Activated T-cell treated with anti-CD3 and anti-CD28 coated beads for 48 hours (primary cell): ENCODE measurements at regions not wholly inside any gene's neighbourhood (a gene's known extent, or its start where the extent isn't known, plus 50 kb on each side); places are given as distances from the start of the nearest gene placed in this dataset.
A peak's percentile ranks its signal among the peaks of the same experiment; 100 is the strongest.
"Not testable (repeated sequence)": the region's sequence is repeated elsewhere in the genome, so short reads cannot be mapped to it uniquely, and the experiment has no call there.

Experiments
- DNase-seq: peaks from one replicate; pipeline ENCODE4 v3.0.0-alpha.2; 2020; ENCODE audit warnings: low read depth

DNA sequence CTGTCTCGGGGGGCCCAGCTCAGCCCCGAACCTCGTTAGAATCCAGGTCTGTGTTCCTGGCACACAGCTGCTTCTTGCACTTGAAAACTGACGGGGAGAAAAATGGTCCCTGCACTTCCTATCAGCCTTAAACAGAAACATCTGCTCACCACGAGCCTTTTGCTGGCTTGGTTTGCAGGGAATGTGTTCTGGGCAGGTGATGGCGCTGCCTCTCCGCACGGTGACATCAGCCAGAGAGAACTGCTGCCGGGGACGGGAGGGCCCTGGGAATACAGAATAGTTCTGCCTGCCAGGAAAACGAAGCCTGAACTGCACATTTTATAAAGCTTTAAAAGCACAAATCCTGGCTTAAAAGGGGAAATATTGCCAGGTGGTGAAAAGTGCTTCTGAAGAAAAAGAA lies 622.5 kb downstream of the TYW1 start:
- no peak for DNase-seq

DNA sequence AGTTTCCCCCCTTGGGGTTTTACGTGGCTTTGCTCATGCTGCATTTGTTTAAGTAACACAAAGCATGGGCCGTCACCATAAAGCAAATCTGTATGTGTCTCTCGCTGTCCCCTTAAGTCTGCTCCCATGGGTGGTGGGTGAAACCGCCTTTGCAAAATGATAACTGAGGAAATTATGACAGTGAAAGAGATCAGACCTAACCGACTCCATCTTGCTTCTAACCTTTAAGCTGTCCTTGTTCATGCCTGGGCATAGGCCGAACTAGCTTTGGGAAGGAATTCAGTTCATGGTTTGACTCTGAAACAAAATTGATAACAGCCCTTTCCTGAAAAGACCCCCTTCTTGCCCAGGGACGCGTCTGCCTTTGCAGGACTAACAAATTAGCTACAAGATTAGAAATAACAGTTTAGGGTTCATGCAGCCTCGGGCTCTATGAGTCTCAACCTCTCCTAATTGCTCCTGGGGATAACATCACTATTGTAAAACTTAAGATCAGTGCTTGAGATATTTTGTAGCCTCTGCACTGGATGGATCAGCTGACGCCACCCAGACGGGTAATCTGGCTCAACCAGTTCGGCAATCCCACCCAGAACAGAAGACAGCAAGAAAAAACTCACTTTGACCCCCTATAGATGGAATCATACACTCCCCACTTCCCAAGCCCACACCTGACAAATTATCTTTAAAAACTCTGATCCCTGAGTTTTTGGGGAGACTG lies 623.7 kb downstream of the TYW1 start:
- DNase-seq: no peak

DNA sequence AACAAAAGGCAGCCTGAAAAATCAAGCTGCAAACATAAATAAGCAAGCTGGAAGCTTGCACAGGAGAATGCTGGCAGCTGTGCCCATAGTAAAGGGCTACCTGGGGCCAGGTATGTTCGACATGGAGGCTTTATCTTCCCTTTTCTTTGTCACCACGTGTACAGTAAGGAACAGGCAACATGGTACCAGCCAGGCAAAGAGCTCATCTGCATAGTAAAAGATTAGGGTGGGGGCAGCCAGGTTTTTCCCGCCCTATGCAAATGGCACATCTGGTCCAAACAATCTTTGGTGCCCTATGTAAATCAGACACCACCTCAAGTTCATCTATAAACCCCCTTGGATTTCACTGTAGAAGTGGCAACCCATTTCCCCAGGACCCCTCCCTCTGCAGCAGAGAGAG lies 625.1 kb downstream of the TYW1 start:
- DNase-seq: no peak

DNA sequence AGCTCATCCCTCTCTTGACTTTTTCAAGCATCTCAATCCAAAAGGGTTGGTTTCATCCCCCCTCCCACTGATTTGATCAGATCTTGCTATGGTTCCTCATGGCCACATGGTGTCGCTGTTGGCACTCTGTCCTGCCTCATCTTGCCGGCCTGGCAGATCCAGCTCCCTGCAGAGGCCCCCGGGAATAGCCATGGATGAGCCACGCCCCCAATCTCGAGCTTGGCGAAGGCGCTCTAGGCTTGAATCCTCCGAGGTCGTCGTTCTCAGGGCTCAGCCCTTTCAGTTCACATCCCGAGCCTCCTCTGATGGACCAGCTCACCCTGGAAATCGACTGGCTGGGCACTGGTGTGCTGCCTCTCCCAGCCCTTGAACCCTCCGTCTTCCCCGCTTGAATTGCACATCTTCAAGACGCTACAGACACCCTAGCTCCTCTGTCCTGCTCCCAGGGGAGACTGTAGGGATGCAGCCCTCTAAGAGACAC lies 628.7 kb downstream of the TYW1 start:
- peak; percentile 16 for DNase-seq

DNA sequence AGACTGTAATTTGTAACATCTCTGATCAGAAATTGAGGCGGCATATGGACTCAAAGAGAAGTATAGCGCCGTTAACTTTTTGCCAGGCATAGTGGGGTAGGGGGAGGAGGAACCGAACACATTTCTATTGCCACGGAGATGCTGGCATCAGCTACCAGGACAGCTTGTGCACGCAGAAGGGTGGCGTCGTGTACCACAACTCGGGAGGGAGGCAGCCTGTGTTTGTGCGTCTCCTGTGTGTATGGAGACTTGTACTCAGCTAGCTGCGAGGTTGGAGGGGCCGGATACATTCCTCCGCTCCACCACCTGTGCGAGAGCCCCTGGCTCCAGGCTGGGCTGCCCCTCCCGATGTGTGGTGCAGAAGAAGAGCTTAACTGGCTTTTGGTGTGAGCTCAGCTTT lies 634.8 kb downstream of the TYW1 start:
- DNase-seq: no peak

DNA sequence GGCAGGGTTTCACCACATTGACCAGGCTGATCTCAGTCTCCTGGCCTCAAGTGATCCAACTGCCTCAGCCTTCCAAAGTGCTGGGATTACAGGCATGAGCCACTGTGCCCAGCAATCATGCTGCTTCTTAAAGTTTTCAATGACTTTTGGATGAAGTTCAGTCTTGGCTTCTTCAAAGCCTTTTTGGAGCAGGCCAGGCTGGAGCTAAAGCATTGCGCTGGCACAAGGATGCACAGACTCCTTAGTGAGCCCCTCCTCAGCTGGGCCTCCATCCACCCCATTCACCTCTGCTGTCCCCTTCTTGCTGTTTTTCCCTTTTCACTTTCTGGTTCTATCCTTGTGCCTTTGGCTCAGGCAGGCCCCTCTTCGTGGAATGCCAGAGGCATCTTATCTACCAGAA lies 638.6 kb downstream of the TYW1 start:
- no peak for DNase-seq

DNA sequence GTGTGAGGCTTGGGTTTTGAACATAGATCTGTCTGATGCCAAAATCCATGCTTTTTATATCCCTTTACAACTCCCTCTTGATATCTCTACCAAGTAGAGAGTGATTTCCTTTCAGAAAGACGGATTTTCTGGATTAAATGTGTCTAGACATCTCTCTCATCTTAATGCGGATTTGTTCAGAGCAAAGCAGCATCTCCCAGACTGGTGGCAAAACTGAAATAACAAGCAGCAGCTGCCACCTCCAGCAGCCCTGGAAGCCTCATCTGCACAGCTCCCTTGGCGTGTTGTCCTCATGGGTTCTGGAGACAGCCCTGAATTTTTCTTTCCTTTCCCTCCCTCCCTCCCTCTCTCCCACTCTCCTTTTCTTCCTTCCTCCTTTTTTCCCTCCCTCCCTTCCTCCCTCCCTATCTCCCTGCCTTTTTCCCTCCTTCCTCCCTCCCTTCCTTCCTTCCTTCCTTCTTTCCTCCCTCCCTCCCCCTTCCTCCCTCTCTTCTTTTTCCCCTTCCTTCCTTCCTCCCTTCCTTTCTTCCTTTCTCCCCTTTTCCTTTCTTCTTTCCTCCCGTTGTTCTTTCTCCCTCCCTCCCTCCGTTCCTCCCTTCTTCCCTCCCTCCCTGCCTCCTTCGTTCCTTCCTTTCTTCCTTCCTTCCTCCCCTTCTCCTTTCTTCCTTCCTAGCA lies 639.9 kb downstream of the TYW1 start:
- DNase-seq: no peak

DNA sequence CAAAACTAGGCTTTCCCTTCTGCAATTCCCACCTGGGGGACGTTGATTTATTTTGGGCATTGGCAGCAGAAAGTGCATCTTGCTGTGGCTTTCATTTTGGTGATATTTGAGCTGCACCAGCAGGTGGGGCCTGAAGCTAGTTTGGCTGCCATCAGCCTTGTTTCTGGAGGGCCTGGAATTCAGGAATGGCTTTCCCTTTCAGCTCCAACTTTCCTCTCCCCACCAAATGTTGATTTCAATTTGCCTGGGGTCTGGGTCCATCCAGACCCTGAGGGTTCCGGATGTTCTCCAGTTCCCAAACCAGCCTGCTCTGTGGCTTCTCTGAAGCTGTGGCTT lies 640.4 kb downstream of the TYW1 start:
- no peak for DNase-seq

DNA sequence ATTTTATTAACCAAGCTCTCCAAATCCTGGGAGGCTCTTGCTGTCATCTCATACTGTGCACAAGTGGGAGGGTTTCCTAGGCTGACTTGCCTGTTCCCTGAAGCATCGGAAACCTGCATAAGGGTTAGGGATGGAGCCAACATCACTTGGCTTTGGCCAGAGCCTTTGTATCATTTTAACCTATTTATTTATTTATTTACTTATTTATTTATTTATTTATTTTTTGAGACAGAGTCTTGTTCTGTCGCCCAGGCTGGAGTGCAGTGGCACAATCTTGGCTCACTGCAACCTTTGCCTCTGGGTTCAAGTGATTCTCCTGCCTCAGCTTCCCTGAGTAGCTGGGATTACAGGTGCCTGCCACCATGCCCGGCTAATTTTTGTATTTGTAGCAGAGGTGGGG lies 645.9 kb downstream of the TYW1 start:
- not testable (repeated sequence) for DNase-seq

DNA sequence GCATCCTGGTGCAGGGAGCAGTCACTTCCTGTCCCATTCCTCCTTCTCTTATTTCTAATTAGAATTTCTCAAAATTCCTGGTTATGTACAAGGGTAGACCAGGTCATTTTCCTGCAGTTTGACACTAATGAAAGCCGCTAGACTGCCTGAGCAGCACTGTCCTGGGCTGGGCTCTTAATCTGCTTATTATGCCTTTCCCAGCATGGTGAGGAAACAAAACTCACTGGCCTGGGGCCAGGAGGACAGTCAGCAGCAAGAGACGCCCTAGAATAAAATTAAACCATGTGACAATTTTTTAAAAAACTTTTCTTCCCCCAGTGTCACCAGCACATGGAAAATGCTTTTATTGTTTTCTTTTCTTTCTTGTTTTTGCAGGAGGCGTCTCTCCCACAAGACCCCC lies 647.5 kb downstream of the TYW1 start:
- no peak for DNase-seq

DNA sequence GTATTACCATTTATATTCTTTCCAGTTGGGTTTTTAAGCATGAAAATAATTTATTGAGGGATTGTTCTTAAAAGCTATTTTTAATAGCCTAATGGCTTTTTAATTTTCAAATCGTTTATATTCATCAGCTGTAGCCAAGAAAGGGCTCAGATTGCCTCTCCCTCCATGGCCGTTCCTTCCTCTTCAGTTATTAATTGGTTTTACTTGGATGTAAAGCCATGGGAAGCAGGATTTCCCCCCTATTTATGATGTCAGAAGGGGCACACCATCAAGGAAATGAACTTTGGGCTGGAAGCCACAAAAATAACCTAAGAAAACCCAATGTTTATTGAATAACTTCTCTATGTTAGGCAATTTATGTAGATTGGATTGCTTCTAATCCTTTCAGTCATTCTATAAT lies 656.3 kb downstream of the TYW1 start:
- no peak for DNase-seq

DNA sequence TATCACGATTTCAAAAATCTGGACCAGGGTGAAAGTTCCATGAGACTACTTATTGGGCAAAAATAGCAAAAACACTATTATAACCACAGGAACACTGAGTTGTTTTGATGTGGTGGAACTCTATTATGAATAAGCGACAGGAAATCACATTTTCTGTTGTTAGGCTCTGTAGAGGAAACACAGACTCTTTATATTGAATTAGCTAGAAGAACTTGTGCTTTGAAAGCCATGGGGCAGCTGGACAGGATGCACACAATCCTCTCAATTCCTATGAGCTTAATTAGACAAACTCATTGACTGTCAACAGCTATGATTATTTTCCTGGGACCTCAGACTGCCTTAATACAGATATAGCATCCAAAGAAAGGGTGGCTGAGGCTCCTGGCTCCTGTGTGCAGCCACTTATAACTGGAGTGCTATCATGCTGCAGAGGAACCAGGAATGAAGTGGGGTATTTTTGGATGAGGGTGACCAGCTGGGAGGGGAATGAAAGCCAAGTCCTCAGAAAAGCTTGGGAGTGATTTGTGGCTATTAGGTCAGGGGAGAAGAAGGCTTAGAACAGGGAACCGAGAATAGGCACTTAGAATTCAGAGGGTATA lies 657.3 kb downstream of the TYW1 start:
- DNase-seq: no peak

DNA sequence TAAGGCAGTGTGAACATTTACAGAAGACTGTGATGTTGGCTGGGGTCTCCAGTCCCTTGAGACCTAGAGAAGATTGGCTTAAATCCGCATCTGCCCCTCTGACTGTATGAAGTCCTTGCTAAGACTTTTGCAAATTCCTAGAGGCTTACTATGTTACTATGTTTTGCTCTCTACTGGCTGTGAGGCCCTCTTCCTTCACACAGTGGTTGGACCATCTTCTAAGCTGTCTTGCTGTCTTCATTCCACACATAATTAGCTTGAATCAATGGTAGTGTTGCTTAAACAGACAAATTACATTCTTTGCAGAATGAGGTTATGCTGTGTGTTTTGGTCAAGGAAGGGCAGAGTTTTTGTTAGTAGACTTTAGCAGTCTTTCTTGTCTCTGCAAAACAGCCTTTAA lies 658.0 kb downstream of the TYW1 start:
- DNase-seq: no peak

DNA sequence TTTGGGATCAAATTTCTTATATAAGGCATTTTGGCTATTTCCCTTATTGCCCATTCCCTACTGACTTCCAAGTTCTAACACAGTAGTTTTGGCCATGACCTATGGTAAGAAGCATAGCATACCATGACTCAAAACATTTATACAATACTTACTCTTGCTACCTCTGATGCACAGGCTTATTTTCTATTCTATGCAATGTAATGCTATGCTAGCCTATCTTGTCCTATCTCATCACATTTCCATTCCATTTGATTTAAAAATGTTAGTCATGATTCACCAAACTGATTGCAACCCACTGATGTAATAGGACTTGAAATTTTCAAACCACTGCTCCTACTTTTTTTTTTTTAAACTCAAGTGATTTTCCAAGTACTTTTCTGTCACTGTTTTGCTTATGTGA lies 658.5 kb downstream of the TYW1 start:
- no peak for DNase-seq

DNA sequence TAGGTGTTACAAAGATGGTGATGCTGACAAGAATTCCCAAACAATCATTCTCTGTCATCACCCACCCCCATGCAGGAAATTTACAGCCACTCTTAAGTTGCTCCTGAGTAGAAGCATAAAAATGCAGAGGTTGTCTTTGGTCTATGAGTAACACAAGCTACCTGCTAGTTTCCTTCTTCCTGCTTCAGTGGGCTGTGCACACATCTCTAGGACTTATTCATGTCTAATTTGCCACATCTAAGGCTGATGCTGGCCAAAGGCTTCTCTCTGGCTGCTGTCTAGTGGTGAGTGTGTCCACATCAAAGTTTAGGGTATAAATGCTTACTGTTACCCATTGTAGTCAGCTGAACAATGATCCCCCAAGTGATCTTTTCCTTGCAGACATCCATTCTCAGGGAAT lies 662.5 kb downstream of the TYW1 start:
- no peak for DNase-seq

DNA sequence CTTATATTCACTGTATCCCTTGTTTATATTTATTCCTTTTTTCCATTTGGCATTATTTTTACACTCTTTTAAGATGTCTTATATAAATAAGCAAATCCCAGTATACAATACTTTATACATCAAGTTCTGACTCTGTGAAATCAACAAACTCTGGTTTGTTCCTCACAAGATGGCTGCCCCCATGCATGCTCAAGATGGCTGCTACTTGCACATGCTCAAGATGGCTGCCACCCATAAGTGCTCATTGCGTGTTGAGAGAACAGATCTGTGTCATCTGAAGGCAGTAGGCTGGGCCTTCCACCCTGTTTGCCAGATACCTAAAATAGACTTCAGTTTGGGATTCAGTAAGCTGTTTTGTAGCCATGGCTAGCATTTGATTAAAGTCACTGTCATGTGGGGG lies 666.2 kb downstream of the TYW1 start:
- DNase-seq: no peak

DNA sequence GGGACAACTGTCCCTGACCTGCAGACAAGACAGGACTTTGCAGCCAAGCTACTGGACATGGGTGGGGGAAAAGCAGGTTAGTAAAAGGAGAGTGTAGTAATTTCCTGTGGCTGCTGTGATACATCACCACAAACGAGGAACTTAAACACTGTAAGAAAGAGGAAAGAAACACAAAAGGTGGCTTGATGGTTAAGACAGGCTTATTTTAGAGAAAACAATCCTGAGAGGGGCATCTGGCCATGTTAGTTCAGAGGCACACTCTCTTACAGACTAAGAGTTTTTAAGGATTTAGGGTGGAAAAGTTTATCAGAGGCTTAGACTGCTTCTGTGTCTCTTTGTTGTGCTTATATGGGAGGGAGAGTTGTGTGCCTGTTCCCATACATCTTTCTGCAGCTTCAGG lies 667.0 kb downstream of the TYW1 start:
- no peak for DNase-seq

DNA sequence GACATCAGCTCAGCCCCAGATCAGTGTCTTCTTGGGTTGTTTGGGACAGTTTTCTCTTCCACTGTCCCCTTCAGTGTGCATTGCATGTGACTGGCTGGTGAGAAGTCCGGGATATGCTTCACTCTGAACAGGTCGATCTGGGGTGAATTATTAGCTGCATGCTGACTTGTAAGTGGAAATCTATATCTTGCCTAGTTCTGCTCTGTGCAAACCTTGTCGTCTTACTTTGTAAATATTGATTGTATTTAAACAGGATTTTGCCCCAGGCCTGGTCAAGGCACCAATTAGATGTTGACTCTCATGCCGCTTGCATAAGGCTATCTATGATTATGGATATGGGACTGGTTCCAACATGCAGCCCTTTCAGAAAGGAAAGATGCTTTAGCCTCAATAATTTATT lies 669.7 kb downstream of the TYW1 start:
- DNase-seq: not testable (repeated sequence)

DNA sequence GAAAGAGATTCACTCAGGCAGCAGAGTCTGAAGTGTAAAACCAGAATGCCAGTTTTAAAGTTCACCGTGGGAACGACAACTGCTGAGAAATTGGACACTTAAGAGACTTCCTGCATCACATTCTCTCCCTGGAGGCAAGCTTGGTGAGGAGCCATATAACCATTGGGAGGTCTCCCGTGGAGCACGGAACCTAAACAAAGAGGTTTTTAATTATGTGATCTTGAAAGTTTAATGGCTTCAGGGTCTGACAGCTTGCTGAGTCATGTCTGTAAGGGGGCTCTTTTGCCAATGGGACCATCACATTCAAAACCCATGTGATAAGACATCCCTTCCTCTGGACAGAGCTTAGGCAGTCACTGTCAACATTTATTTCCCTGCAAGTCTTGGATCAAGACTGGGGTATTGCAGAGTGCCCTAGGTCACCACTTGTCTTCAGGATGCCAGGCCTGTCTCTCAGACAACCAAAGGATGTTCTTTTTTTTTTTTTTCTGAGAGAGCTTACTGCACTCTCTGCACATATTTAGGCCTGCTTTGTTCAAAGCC lies 674.4 kb downstream of the TYW1 start:
- DNase-seq: no peak

DNA sequence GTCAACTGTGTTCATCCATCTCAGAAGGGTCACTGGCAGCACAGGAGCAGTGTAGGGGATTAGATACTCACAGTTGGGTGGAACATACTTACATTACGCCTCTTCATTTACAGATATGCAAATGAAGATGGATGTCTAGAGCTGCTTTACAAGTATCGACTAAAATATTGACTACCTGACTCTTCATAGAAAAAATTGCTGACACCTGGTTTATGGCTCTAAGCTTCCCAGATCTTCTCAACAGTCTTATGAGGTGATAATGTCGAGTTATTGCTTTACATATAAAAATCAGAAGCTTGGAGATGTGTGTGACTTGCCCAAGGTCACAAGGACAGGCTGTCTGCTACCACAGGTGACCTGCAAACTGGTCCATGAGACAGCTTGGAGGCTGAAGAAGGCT lies 677.2 kb downstream of the TYW1 start:
- DNase-seq: no peak

DNA sequence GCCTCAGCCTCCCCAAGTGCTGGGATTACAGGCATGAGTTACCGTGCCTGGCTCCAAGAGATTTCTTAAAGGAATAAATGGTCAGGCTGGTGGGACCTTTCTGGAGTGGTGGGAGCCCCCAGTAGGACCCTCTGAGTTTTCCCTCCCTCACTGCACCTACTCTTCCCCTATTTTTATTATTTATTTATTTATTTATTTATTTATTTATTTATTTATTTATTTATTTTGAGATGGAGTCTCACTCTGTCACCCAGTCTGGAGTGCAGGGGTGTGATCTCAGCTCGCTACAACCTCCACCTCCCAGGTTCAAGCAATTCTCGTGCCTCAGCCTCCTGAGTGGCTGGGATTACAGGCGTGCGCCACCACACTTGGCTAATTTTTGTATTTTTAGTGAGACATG lies 678.2 kb downstream of the TYW1 start:
- DNase-seq: not testable (repeated sequence)

DNA sequence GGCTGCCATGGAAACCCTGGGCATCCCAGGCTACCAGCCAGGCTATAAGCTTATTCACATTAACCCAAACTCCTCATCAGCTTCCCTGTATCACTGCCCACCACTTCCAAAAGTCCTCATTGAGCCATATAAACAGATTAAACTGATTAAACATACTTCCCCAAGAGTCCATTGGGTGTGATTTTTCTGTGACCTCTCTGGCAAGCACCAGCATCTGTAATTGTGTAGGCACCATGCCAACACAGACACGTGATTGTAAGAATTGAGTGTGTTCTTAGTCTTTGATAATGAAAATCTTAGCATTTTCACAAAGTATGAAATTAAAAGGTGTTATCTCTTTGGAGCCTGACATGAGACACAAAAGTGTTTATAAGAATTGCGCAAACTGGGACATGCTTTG lies 679.3 kb downstream of the TYW1 start:
- DNase-seq: no peak

DNA sequence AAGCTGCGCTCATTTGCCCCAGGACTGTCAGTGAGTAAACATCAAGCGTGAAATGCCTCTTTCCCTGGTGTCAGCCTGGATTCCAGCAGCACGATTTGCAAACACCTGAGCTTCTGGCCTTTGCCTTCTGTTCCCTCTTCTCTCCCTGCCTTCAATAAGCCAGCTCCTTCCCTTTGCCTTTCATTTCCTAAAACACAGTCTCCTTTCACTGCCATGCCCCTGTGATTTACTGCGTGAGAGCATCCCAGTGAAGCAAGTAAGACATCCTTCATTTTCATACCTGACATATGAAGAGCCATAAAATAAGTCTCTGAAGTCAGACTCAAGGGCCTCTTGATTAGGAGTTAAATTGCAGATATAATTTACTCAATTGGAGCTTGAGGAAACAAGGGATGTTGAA lies 681.8 kb downstream of the TYW1 start:
- no peak for DNase-seq
